SK-N-MC (cell line): ENCODE measurements at regions not wholly inside any gene's neighbourhood (a gene's known extent, or its start where the extent isn't known, plus 50 kb on each side); places are given as distances from the start of the nearest gene placed in this dataset.

ENCODE experiments used
- DNase-seq: peaks from one replicate; pipeline ENCODE4 v3.0.0-alpha.2; 2011; ENCODE audit warnings: low read depth, low spot score
- H3K27ac ChIP-seq: fragments of 200-600 bp; sonication (generic); 2 replicates; pipeline ENCODE4 v1.5.1; 2016; ENCODE audit warnings: mixed run types
- H3K36me3 ChIP-seq: fragments of 200-600 bp; sonication (generic); 2 replicates; pipeline ENCODE4 v1.6.1; 2017; ENCODE audit warnings: antibody characterized with exemption, low read length, mixed read lengths; ENCODE audit not compliant: insufficient read depth
- H3K4me3 ChIP-seq: fragments of 200-600 bp; sonication (generic); 2 replicates; pipeline ENCODE4 v1.5.1; 2016
- H3K9ac ChIP-seq: fragments of 200-600 bp; sonication (generic); 2 replicates; pipeline ENCODE4 v1.8.0; 2017; ENCODE audit warnings: mixed run types, mixed read lengths; ENCODE audit not compliant: insufficient read length
- H3K9me3 ChIP-seq: fragments of 200-600 bp; sonication (generic); 2 replicates; pipeline ENCODE4 v1.6.1; 2017; ENCODE audit warnings: low read depth, mild to moderate bottlenecking, antibody characterized with exemption, low read length, moderate library complexity, mixed read lengths
- EZH2 ChIP-seq: fragments of 200-600 bp; sonication (generic); IDR thresholded peaks from one replicate; pipeline ENCODE4 v1.6.1; 2017; ENCODE audit warnings: antibody characterized with exemption
- FOXP2 ChIP-seq: optimal IDR thresholded peaks from 2 replicates; pipeline ENCODE3; 2011; ENCODE audit warnings: mild to moderate bottlenecking, moderate library complexity; ENCODE audit not compliant: insufficient read depth; ENCODE audit errors: extremely low read length, control extremely low read depth
- POLR2AphosphoS5 ChIP-seq: IDR thresholded peaks from 2 replicates; pipeline ENCODE4 v1.6.1; 2012; ENCODE audit warnings: mild to moderate bottlenecking, low read depth, low read length, borderline replicate concordance

- no peak overlapping the region for H3K9ac ChIP-seq
- H3K4me3 ChIP-seq = no peak overlapping the region
- H3K27ac ChIP-seq = no peak overlapping the region
- H3K9me3 ChIP-seq = no peaks in the 10 kb centered on the region
- no peak for TF ChIP-seq FOXP2
- no peak for TF ChIP-seq EZH2
- TF ChIP-seq POLR2AphosphoS5 = no peak
- no peak for DNase-seq
- no peaks in the 10 kb centered on the region for H3K36me3 ChIP-seq
Observed at GRCh38 chr12:75960086-75960910, 71.3 kb downstream of the PHLDA1 start.

DNA sequence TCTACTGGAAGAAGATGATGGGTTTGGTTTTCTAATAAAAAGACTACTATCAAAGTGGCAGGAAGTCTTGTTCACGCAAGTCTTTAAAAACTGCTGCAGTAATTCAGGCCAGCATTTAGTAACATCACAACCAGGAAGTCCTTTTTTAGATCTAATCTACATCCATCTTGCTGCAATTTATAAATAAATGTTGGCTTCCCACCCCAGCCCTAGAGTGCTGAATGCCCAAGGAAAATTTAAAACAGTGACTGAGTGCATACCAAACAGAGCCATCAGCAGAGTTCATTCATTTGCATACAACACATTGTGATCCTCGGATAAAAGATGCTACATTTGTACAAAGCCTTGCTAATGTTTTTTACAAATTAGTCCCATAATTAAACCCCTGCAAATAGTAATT lies 72.1 kb downstream of the PHLDA1 start:
- H3K27ac ChIP-seq = no peak overlapping the region
- DNase-seq = no peak
- no peak overlapping the region for H3K9ac ChIP-seq
- no peaks in the 10 kb centered on the region for H3K9me3 ChIP-seq
- TF ChIP-seq FOXP2 = no peak
- no peak for TF ChIP-seq POLR2AphosphoS5
- TF ChIP-seq EZH2 = no peak
- no peak overlapping the region for H3K4me3 ChIP-seq
- H3K36me3 ChIP-seq = no peaks in the 10 kb centered on the region

DNA sequence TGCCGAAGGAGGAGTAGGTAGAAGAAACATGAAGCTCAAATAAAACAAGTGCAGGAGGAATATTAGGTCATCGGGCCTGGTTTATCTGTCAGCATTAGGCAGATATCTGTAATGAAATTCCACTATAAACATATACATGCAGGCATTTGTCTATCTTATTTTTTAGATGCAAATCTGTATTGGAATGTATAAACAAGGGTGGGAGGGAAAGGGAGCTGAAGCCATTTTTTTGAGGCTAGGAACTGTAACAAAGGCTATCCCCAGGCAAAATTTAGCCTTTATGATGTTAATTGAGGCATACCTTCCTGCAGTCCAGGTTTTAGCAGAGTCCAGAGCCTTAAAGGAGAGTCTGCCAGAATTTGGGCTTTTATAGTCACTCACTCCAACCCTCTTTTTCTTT lies 72.5 kb downstream of the PHLDA1 start:
- no peak for DNase-seq
- no peak overlapping the region for H3K4me3 ChIP-seq
- no peak for TF ChIP-seq EZH2
- TF ChIP-seq FOXP2 = no peak
- no peak for TF ChIP-seq POLR2AphosphoS5
- H3K27ac ChIP-seq = no peak overlapping the region
- no peaks in the 10 kb centered on the region for H3K9me3 ChIP-seq
- no peaks in the 10 kb centered on the region for H3K36me3 ChIP-seq
- H3K9ac ChIP-seq = no peak overlapping the region

GRCh38 chr12:75955251-75955650 lies 76.3 kb downstream of the PHLDA1 start:
- TF ChIP-seq FOXP2 (no peak), POLR2AphosphoS5 (no peak), EZH2 (no peak)
- no peak overlapping the region for H3K9ac ChIP-seq
- H3K4me3 ChIP-seq = no peak overlapping the region
- no peak for DNase-seq
- H3K9me3 ChIP-seq = no peaks in the 10 kb centered on the region
- H3K36me3 ChIP-seq = no peaks in the 10 kb centered on the region
- H3K27ac ChIP-seq = no peak overlapping the region

DNA sequence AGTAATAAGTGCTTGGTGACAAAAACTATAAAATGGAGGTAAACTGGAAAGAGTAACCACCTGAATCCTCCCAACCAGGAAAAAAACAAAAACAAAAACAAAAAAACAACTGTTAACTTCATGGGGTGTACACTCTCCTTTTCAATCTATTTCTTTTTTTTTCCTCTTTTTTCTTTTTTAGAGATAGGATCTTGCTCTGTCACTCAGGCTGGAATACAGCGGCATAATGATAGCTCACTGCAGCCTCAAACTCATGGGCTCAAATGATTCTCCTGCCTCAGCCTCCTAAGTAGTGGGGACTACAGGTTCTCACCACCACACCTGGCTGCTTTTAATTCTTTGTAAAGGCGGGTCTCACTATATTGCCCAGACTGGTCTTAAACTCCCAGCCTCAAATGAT lies 76.8 kb downstream of the PHLDA1 start:
- Histone ChIP-seq H3K27ac (no peak overlapping the region), H3K9ac (no peak overlapping the region), H3K9me3 (no peaks in the 10 kb centered on the region), H3K4me3 (no peak overlapping the region), H3K36me3 (no peaks in the 10 kb centered on the region)
- TF ChIP-seq EZH2 = no peak
- no peak for DNase-seq

GRCh38 chr12:75954041-75954440 lies 77.5 kb downstream of the PHLDA1 start:
- no peak for DNase-seq

DNA sequence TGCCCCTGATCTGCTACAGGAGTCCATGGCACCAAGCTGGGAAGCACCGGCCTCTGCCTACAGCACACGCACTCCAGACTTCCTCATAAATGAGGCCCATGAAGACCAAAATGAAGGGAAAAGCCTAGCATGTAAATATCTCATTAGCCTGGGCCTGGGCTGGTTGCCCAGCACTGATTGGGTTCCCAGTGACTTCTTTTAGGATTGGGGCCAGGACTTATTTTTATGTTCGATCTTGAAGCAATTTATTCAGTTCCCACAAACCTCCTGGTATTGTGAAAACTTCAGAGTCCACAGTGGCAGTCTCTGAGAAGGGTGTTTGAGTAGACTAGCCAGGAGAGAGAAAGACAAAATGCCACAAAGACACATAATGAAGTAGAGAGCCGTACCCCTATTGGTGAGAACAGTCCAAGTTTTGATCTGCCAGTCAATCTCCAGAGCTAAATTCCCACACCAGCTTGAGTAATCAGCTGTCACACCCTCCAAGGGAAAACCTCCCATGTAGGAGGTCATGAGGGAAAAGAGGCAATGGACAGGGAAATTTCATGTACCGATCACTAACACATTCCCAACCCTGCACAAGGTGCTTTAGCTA lies 78.2 kb downstream of the PHLDA1 start:
- DNase-seq = no peak
- H3K9ac ChIP-seq = peak overlapping the region; percentile 38
- H3K27ac ChIP-seq = 0 out of 2 replicates have a peak overlapping the region, but pooled peaks have one; percentile 49
- no peak for TF ChIP-seq POLR2AphosphoS5
- TF ChIP-seq FOXP2 = no peak
- TF ChIP-seq EZH2 = no peak
- H3K9me3 ChIP-seq = no peaks in the 10 kb centered on the region
- H3K4me3 ChIP-seq = no peak overlapping the region; the same call in 1 of the 2 replicates
- H3K36me3 ChIP-seq = no peaks in the 10 kb centered on the region

More at GRCh38 chr12:75954041-75954440, 77.5 kb downstream of the PHLDA1 start:
- Histone ChIP-seq H3K27ac (no peak overlapping the region), H3K9me3 (no peaks in the 10 kb centered on the region), H3K36me3 (no peaks in the 10 kb centered on the region), H3K4me3 (no peak overlapping the region), H3K9ac (no peak overlapping the region)
- TF ChIP-seq EZH2 (no peak), POLR2AphosphoS5 (no peak)

- H3K27ac ChIP-seq = peak overlapping the region; percentile 47; the same call in 1 of the 2 replicates
- no peak overlapping the region for H3K9ac ChIP-seq
- TF ChIP-seq POLR2AphosphoS5 (no peak), FOXP2 (no peak), EZH2 (no peak)
- no peaks in the 10 kb centered on the region for H3K9me3 ChIP-seq
- DNase-seq = no peak
- H3K36me3 ChIP-seq = no peaks in the 10 kb centered on the region
- H3K4me3 ChIP-seq = no peak overlapping the region
Observed at GRCh38 chr12:75951399-75952278, 79.9 kb downstream of the PHLDA1 start.
